Trophoblast cell (in vitro differentiated cells and primary cell): ENCODE measurements at regions not wholly inside any gene's neighbourhood (a gene's known extent, or its start where the extent isn't known, plus 50 kb on each side); places are given as distances from the start of the nearest gene placed in this dataset.

Experiments
- DNase-seq, 2 donors: peaks; one replicate each; pipeline ENCODE4 v3.0.0-alpha.2; 2016
- H2AFZ ChIP-seq: 2 replicates; pipeline ENCODE4 v1.6.1; 2013; ENCODE audit warnings: low read length, moderate library complexity, mild to moderate bottlenecking; ENCODE audit not compliant: insufficient read depth, poor library complexity
- H2AK5ac ChIP-seq: 2 replicates; pipeline ENCODE4 v1.6.1; 2013; ENCODE audit warnings: mild to moderate bottlenecking, low read length
- H2BK120ac ChIP-seq: 2 replicates; pipeline ENCODE4 v1.6.1; 2013; ENCODE audit warnings: low read length, mild to moderate bottlenecking, moderate library complexity; ENCODE audit not compliant: insufficient read depth, poor library complexity
- H2BK12ac ChIP-seq: 2 replicates; pipeline ENCODE4 v1.6.1; 2013; ENCODE audit warnings: mild to moderate bottlenecking, low read length, moderate library complexity
- H2BK5ac ChIP-seq: 2 replicates; pipeline ENCODE4 v1.6.1; 2013; ENCODE audit warnings: low read length, low read depth, moderate library complexity, mild to moderate bottlenecking; ENCODE audit not compliant: poor library complexity
- H3K14ac ChIP-seq: 2 replicates; pipeline ENCODE4 v1.6.1; 2013; ENCODE audit warnings: mild to moderate bottlenecking, low read length
- H3K18ac ChIP-seq: 2 replicates; pipeline ENCODE4 v1.6.1; 2013; ENCODE audit warnings: mild to moderate bottlenecking, low read length
- H3K23ac ChIP-seq: 2 replicates; pipeline ENCODE4 v1.6.1; 2013; ENCODE audit warnings: low read length
- H3K27ac ChIP-seq: 2 replicates; pipeline ENCODE4 v1.5.1; 2013; ENCODE audit warnings: low read depth, mild to moderate bottlenecking, inconsistent platforms, low read length, moderate library complexity
- H3K27me3 ChIP-seq: 2 replicates; pipeline ENCODE4 v1.6.1; 2013; ENCODE audit warnings: inconsistent platforms, mild to moderate bottlenecking, low read length, moderate library complexity; ENCODE audit not compliant: insufficient read depth
- H3K36me3 ChIP-seq, 2 experiments: 1 replicate in 1 of 2; 2 replicates in 1 of 2; pipeline ENCODE4 v1.6.1; 2013; ENCODE audit warnings: low read length in 2 of 2, mild to moderate bottlenecking in 2 of 2, moderate library complexity in 1 of 2; ENCODE audit not compliant: insufficient read depth in 2 of 2, control insufficient read depth in 1 of 2
- H3K4ac ChIP-seq: 2 replicates; pipeline ENCODE4 v1.6.1; 2013; ENCODE audit warnings: low read depth, mild to moderate bottlenecking, low read length, moderate library complexity
- H3K4me1 ChIP-seq, 2 experiments: 1 replicate in 1 of 2; 2 replicates in 1 of 2; pipeline ENCODE4 v1.6.1; 2013; ENCODE audit warnings: low read length in 2 of 2, mild to moderate bottlenecking in 2 of 2, moderate library complexity in 1 of 2; ENCODE audit not compliant: insufficient read depth in 2 of 2, control insufficient read depth in 1 of 2
- H3K4me2 ChIP-seq: 2 replicates; pipeline ENCODE4 v1.6.1; 2013; ENCODE audit warnings: inconsistent platforms, mild to moderate bottlenecking, low read length, moderate library complexity
- H3K4me3 ChIP-seq: 2 replicates; pipeline ENCODE4 v1.5.1; 2013; ENCODE audit warnings: mild to moderate bottlenecking, low read depth, low read length, inconsistent platforms
- H3K79me1 ChIP-seq: one replicate; pipeline ENCODE4 v1.6.1; 2013; ENCODE audit warnings: low read length
- H3K79me2 ChIP-seq: 2 replicates; pipeline ENCODE4 v1.6.1; 2013; ENCODE audit warnings: low read length, mild to moderate bottlenecking; ENCODE audit not compliant: control insufficient read depth, insufficient read depth, poor library complexity
- H3K9ac ChIP-seq: 2 replicates; pipeline ENCODE4 v1.6.1; 2013; ENCODE audit warnings: mild to moderate bottlenecking, low read length
- H3K9me3 ChIP-seq: 2 replicates; pipeline ENCODE4 v1.6.1; 2013; ENCODE audit warnings: low read depth, mild to moderate bottlenecking, control low read depth, inconsistent platforms, low read length; ENCODE audit not compliant: insufficient read depth
- H4K12ac ChIP-seq: 2 replicates; pipeline ENCODE4 v1.6.1; 2013; ENCODE audit warnings: low read depth, mild to moderate bottlenecking, low read length, moderate library complexity
- H4K8ac ChIP-seq: 2 replicates; pipeline ENCODE4 v1.6.1; 2013; ENCODE audit warnings: low read depth, mild to moderate bottlenecking, low read length, moderate library complexity
- H4K91ac ChIP-seq: one replicate; pipeline ENCODE4 v1.6.1; 2013; ENCODE audit warnings: low read depth, mild to moderate bottlenecking, low read length, moderate library complexity
- WGBS: extraction: QIAGEN DNeasy Blood & Tissue Kit; methylation state at CpG from one replicate; pipeline ENCODE4 v1.1.7; 2013; ENCODE audit warnings: missing lambda C conversion rate; ENCODE audit not compliant: insufficient read length, insufficient coverage; ENCODE audit errors: extremely low coverage; 5-methylcytosine and 5-hydroxymethylcytosine counted together

- Histone ChIP-seq H4K8ac (no peak overlapping the region), H3K36me3 (no peaks in the 10 kb centered on the region), H2BK5ac (no peak overlapping the region), H3K23ac (no peak overlapping the region), H3K27me3 (no peaks in the 10 kb centered on the region), H3K4me2 (peak overlapping the region; percentile 0), H3K9me3 (no peaks in the 10 kb centered on the region), H2AFZ (no peak overlapping the region), H3K4me3 (no peak overlapping the region), H2BK120ac (no peak overlapping the region), H3K14ac (no peak overlapping the region), H2AK5ac (no peak overlapping the region), H3K9ac (no peak overlapping the region), H3K79me1 (peaks cover 2% of the 10 kb centered on the region), H3K4me1 (peaks cover 9 to 15% of the 10 kb centered on the region in 2 experiments), H2BK12ac (no peak overlapping the region), H4K12ac (no peak overlapping the region), H4K91ac (no peak overlapping the region), H3K4ac (no peak overlapping the region), H3K18ac (no peak overlapping the region), H3K79me2 (no peaks in the 10 kb centered on the region), H3K27ac (peak overlapping the region; percentile 36)
- WGBS = no CpG with 5 or more reads among the region's 7 CpGs
- DNase-seq = no peak
Measured at GRCh38 chr9:106755736-106756135, 107.2 kb upstream of the ZNF462 start.

- no peak overlapping the region for H2AFZ ChIP-seq
- WGBS = no CpG with 5 or more reads among the region's 2 CpGs
- no peak overlapping the region for H4K91ac ChIP-seq
- DNase-seq = no peak
- no peak overlapping the region for H3K9ac ChIP-seq
- no peak overlapping the region for H3K27ac ChIP-seq
- H3K23ac ChIP-seq = no peak overlapping the region
- H3K4me3 ChIP-seq = no peak overlapping the region
- no peak overlapping the region for H2BK12ac ChIP-seq
- H3K79me2 ChIP-seq = no peaks in the 10 kb centered on the region
- H3K4me1 ChIP-seq = peaks cover 9 to 13% of the 10 kb centered on the region in 2 experiments
- no peaks in the 10 kb centered on the region for H3K27me3 ChIP-seq
- H2BK120ac ChIP-seq = no peak overlapping the region
- H3K9me3 ChIP-seq = no peaks in the 10 kb centered on the region
- no peak overlapping the region for H4K8ac ChIP-seq
- H2AK5ac ChIP-seq = no peak overlapping the region
- no peak overlapping the region for H4K12ac ChIP-seq
- no peak overlapping the region for H3K4ac ChIP-seq
- no peak overlapping the region for H2BK5ac ChIP-seq
- H3K14ac ChIP-seq = no peak overlapping the region
- H3K4me2 ChIP-seq = no peak overlapping the region
- H3K18ac ChIP-seq = no peak overlapping the region
- H3K36me3 ChIP-seq = no peaks in the 10 kb centered on the region
- H3K79me1 ChIP-seq = peaks cover 2% of the 10 kb centered on the region
Measured at GRCh38 chr9:106757514-106757913, 105.5 kb upstream of the ZNF462 start.

GRCh38 chr9:106758911-106759310 lies 104.1 kb upstream of the ZNF462 start:
- Histone ChIP-seq H2BK12ac (no peak overlapping the region), H3K27me3 (no peaks in the 10 kb centered on the region), H2AK5ac (no peak overlapping the region), H4K91ac (no peak overlapping the region), H4K12ac (no peak overlapping the region), H3K18ac (no peak overlapping the region), H3K9me3 (no peaks in the 10 kb centered on the region), H3K14ac (no peak overlapping the region), H4K8ac (no peak overlapping the region), H2BK120ac (no peak overlapping the region), H3K4me3 (no peak overlapping the region), H3K23ac (no peak overlapping the region), H3K79me1 (peaks cover 2% of the 10 kb centered on the region), H3K36me3 (no peaks in the 10 kb centered on the region), H3K4ac (no peak overlapping the region), H2BK5ac (no peak overlapping the region), H3K4me2 (no peak overlapping the region), H3K9ac (no peak overlapping the region), H3K4me1 (peaks cover 5 to 9% of the 10 kb centered on the region in 2 experiments), H3K27ac (no peak overlapping the region), H2AFZ (no peak overlapping the region), H3K79me2 (no peaks in the 10 kb centered on the region)
- WGBS = no CpG with 5 or more reads among the region's 1 CpG
- no peak for DNase-seq

- H2BK120ac ChIP-seq = no peak overlapping the region
- no peak overlapping the region for H2BK5ac ChIP-seq
- no peak overlapping the region for H3K9ac ChIP-seq
- no peak overlapping the region for H3K14ac ChIP-seq
- no peak overlapping the region for H3K23ac ChIP-seq
- H3K27me3 ChIP-seq = no peaks in the 10 kb centered on the region
- WGBS = no CpG with 5 or more reads among the region's 2 CpGs
- no peak overlapping the region for H3K27ac ChIP-seq
- no peak overlapping the region for H4K12ac ChIP-seq
- no peak overlapping the region for H4K91ac ChIP-seq
- DNase-seq = no peak
- no peak overlapping the region for H3K18ac ChIP-seq
- H3K9me3 ChIP-seq = no peaks in the 10 kb centered on the region
- no peak overlapping the region for H4K8ac ChIP-seq
- H3K79me1 ChIP-seq = no peaks in the 10 kb centered on the region
- no peak overlapping the region for H3K4me3 ChIP-seq
- H2AK5ac ChIP-seq = no peak overlapping the region
- peaks cover 0 to 4% of the 10 kb centered on the region in 2 experiments for H3K4me1 ChIP-seq
- peak overlapping the region; percentile 2 for H2BK12ac ChIP-seq
- H2AFZ ChIP-seq = no peak overlapping the region
- no peak overlapping the region for H3K4me2 ChIP-seq
- H3K4ac ChIP-seq = no peak overlapping the region
- H3K36me3 ChIP-seq = no peaks in the 10 kb centered on the region
- no peaks in the 10 kb centered on the region for H3K79me2 ChIP-seq
Measured at GRCh38 chr9:106761493-106761892, 101.5 kb upstream of the ZNF462 start.
